ENCODE measurements at regions not wholly inside any gene's neighbourhood (a gene's known extent, or its start where the extent isn't known, plus 50 kb on each side); places are given as distances from the start of the nearest gene placed in this dataset.
"Not testable (repeated sequence)": the region's sequence is repeated elsewhere in the genome, so short reads cannot be mapped to it uniquely, and the experiment has no call there.

- TF ChIP-seq RAD21 (IDR thresholded peaks at IDR 0.05); CTCF (IDR thresholded peaks at IDR 0.05; ENCODE audit: low read depth, low read length, missing input control); ZBTB33 (IDR thresholded peaks at IDR 0.05); YY1 (IDR thresholded peaks at IDR 0.05); FOXA1 (IDR thresholded peaks at IDR 0.05); TAF1 (conservative IDR thresholded peaks at IDR 0.05); MAX (IDR thresholded peaks at IDR 0.05); EGR1 (IDR thresholded peaks at IDR 0.05; ENCODE audit: low read depth in 2 of 2); JUND (IDR thresholded peaks at IDR 0.05); RXRA (IDR thresholded peaks at IDR 0.05); SP1 (IDR thresholded peaks at IDR 0.05); HNF4A (conservative IDR thresholded peaks at IDR 0.05): not testable (repeated sequence)
- TF ChIP-seq, protein P1, sequence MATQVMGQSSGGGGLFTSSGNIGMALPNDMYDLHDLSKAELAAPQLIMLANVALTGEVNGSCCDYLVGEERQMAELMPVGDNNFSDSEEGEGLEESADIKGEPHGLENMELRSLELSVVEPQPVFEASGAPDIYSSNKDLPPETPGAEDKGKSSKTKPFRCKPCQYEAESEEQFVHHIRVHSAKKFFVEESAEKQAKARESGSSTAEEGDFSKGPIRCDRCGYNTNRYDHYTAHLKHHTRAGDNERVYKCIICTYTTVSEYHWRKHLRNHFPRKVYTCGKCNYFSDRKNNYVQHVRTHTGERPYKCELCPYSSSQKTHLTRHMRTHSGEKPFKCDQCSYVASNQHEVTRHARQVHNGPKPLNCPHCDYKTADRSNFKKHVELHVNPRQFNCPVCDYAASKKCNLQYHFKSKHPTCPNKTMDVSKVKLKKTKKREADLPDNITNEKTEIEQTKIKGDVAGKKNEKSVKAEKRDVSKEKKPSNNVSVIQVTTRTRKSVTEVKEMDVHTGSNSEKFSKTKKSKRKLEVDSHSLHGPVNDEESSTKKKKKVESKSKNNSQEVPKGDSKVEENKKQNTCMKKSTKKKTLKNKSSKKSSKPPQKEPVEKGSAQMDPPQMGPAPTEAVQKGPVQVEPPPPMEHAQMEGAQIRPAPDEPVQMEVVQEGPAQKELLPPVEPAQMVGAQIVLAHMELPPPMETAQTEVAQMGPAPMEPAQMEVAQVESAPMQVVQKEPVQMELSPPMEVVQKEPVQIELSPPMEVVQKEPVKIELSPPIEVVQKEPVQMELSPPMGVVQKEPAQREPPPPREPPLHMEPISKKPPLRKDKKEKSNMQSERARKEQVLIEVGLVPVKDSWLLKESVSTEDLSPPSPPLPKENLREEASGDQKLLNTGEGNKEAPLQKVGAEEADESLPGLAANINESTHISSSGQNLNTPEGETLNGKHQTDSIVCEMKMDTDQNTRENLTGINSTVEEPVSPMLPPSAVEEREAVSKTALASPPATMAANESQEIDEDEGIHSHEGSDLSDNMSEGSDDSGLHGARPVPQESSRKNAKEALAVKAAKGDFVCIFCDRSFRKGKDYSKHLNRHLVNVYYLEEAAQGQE (IDR thresholded peaks at IDR 0.05): not testable (repeated sequence)
- TF ChIP-seq, protein P2, sequence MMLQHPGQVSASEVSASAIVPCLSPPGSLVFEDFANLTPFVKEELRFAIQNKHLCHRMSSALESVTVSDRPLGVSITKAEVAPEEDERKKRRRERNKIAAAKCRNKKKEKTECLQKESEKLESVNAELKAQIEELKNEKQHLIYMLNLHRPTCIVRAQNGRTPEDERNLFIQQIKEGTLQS (IDR thresholded peaks at IDR 0.05): not testable (repeated sequence)
Measured at GRCh38 chr18:14275391-14275790, 143.2 kb upstream of the ZNF519 start.

Data from liver (tissue), 3 donors.